ENCODE measurements at regions not wholly inside any gene's neighbourhood (a gene's known extent, or its start where the extent isn't known, plus 50 kb on each side); places are given as distances from the start of the nearest gene placed in this dataset.

- H4K20me1 ChIP-seq (ENCODE audit: insufficient read depth, low read length): no peaks in the 10 kb centered on the region
- no peak overlapping the region for H3K4me3 Mint-ChIP-seq
- H3K9me3 Mint-ChIP-seq: peaks cover 0 to 3% (median 0%) of the 10 kb centered on the region in 7 donors
- no peak overlapping the region for H3K4me3 ChIP-seq (replicated peaks in 1 of 3; ENCODE audit: low read depth in 2 of 3, low read length in 3 of 3)
- TF ChIP-seq, protein P1, sequence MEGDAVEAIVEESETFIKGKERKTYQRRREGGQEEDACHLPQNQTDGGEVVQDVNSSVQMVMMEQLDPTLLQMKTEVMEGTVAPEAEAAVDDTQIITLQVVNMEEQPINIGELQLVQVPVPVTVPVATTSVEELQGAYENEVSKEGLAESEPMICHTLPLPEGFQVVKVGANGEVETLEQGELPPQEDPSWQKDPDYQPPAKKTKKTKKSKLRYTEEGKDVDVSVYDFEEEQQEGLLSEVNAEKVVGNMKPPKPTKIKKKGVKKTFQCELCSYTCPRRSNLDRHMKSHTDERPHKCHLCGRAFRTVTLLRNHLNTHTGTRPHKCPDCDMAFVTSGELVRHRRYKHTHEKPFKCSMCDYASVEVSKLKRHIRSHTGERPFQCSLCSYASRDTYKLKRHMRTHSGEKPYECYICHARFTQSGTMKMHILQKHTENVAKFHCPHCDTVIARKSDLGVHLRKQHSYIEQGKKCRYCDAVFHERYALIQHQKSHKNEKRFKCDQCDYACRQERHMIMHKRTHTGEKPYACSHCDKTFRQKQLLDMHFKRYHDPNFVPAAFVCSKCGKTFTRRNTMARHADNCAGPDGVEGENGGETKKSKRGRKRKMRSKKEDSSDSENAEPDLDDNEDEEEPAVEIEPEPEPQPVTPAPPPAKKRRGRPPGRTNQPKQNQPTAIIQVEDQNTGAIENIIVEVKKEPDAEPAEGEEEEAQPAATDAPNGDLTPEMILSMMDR (IDR thresholded peaks at IDR 0.05): no peak
- no peak overlapping the region for H3K9ac ChIP-seq (ENCODE audit: insufficient read depth, low read length, poor library complexity, severe bottlenecking)
- H3K4me1 ChIP-seq (ENCODE audit: control insufficient read depth in 1 of 2, insufficient read depth in 2 of 2, low read length in 2 of 2): no peaks in the 10 kb centered on the region
- H3K9me3 ChIP-seq (replicated peaks in 1 of 2; ENCODE audit: control insufficient read depth in 1 of 2, insufficient read depth in 1 of 2, low read length in 2 of 2): no peaks in the 10 kb centered on the region
- no peaks in the 10 kb centered on the region for H3K79me2 ChIP-seq (ENCODE audit: insufficient read depth, low read length)
- no peaks in the 10 kb centered on the region for H3K36me3 Mint-ChIP-seq
- no peak for DNase-seq
- H3K27ac ChIP-seq (ENCODE audit: low read depth in 1 of 2, low read length in 2 of 2): no peak overlapping the region
- H3K36me3 ChIP-seq (replicated peaks in 1 of 2; ENCODE audit: control insufficient read depth in 1 of 2, insufficient read depth in 2 of 2, low read length in 2 of 2): no peaks in the 10 kb centered on the region
- no peaks in the 10 kb centered on the region for H3K4me1 Mint-ChIP-seq
- no peaks in the 10 kb centered on the region for H3K27me3 ChIP-seq (ENCODE audit: control insufficient read depth in 2 of 2, insufficient read depth in 2 of 2, low read length in 2 of 2)
- H3K27ac Mint-ChIP-seq: no peak overlapping the region
- no peak overlapping the region for H3K4me2 ChIP-seq (replicated peaks; ENCODE audit: extremely low read depth, low read length, poor library complexity, severe bottlenecking)
- intact Hi-C loops (cut with micrococcal nuclease): no loop called here
- no peaks in the 10 kb centered on the region for H3K27me3 Mint-ChIP-seq (ENCODE audit: low read depth in 3 of 3)
- no peak overlapping the region for H2AFZ ChIP-seq (ENCODE audit: insufficient read depth, low read depth, low read length, poor library complexity, severe bottlenecking)
- no CpG with 5 or more reads among the region's 5 CpGs for WGBS (ENCODE audit: insufficient coverage)
Observed at GRCh38 chr7:54253036-54253373, 289.2 kb upstream of the VSTM2A start.

DNA sequence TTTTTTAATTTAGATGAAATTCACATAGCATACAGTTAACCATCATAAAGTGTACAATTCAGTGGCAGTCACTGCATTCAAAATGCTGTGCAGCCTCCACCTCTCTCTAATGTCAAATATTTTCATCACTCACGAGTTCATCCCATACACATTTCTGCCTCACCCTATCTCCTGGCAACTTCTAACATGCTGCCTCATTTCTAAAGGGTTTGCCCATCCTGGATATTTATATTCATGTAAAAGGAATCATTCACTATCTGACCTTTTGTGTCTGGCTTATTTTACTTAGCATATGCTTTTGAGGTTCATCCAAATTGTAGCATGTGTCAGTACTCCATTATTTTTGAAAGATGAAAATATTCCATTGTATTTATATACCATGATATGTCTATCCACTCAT, 286.9 kb upstream of the VSTM2A start:
- H4K20me1 ChIP-seq (ENCODE audit: insufficient read depth, low read length): no peaks in the 10 kb centered on the region
- H3K4me3 ChIP-seq (replicated peaks in 1 of 3; ENCODE audit: low read depth in 2 of 3, low read length in 3 of 3): no peak overlapping the region
- H3K79me2 ChIP-seq (ENCODE audit: insufficient read depth, low read length): no peaks in the 10 kb centered on the region
- H3K36me3 ChIP-seq (replicated peaks in 1 of 2; ENCODE audit: control insufficient read depth in 1 of 2, insufficient read depth in 2 of 2, low read length in 2 of 2): no peaks in the 10 kb centered on the region
- H3K9me3 ChIP-seq (replicated peaks in 1 of 2; ENCODE audit: control insufficient read depth in 1 of 2, insufficient read depth in 1 of 2, low read length in 2 of 2): peaks cover 0 to 6% of the 10 kb centered on the region in 2 donors
- intact Hi-C loops (cut with micrococcal nuclease): no loop called here
- TF ChIP-seq, protein P1 (IDR thresholded peaks at IDR 0.05): no peak
- no peak overlapping the region for H3K27ac ChIP-seq (ENCODE audit: low read depth in 1 of 2, low read length in 2 of 2)
- DNase-seq: no peak
- no peaks in the 10 kb centered on the region for H3K27me3 Mint-ChIP-seq (ENCODE audit: low read depth in 3 of 3)
- no peak overlapping the region for H3K4me3 Mint-ChIP-seq
- no peaks in the 10 kb centered on the region for H3K4me1 Mint-ChIP-seq
- H3K27ac Mint-ChIP-seq: no peak overlapping the region
- H3K9ac ChIP-seq (ENCODE audit: insufficient read depth, low read length, poor library complexity, severe bottlenecking): no peak overlapping the region
- no peak overlapping the region for H2AFZ ChIP-seq (ENCODE audit: insufficient read depth, low read depth, low read length, poor library complexity, severe bottlenecking)
- no CpG with 5 or more reads among the region's 1 CpG for WGBS (ENCODE audit: insufficient coverage)
- H3K9me3 Mint-ChIP-seq: peaks cover 0 to 4% (median 0%) of the 10 kb centered on the region in 7 donors
- H3K27me3 ChIP-seq (ENCODE audit: control insufficient read depth in 2 of 2, insufficient read depth in 2 of 2, low read length in 2 of 2): no peaks in the 10 kb centered on the region
- H3K36me3 Mint-ChIP-seq: no peaks in the 10 kb centered on the region
- no peaks in the 10 kb centered on the region for H3K4me1 ChIP-seq (ENCODE audit: control insufficient read depth in 1 of 2, insufficient read depth in 2 of 2, low read length in 2 of 2)
- no peak overlapping the region for H3K4me2 ChIP-seq (replicated peaks; ENCODE audit: extremely low read depth, low read length, poor library complexity, severe bottlenecking)

Data from CD14-positive monocyte (primary cell).